Osteoblast (primary cell): ENCODE measurements at regions not wholly inside any gene's neighbourhood (a gene's known extent, or its start where the extent isn't known, plus 50 kb on each side); places are given as distances from the start of the nearest gene placed in this dataset.

Experiments
- DNase-seq: peaks from one replicate; pipeline ENCODE4 v3.0.0; 2011; ENCODE audit warnings: low spot score, mixed read lengths; ENCODE audit not compliant: insufficient read length; ENCODE audit errors: missing footprints
- H2AFZ ChIP-seq: 2 replicates; pipeline ENCODE4 v1.6.0; 2011; ENCODE audit warnings: mild to moderate bottlenecking, low read length
- H3K27ac ChIP-seq: 2 replicates; pipeline ENCODE4 v1.5.1; 2011; ENCODE audit warnings: mild to moderate bottlenecking, low read depth, low read length, moderate library complexity
- H3K27me3 ChIP-seq: 2 replicates; pipeline ENCODE4 v1.6.0; 2012; ENCODE audit warnings: mild to moderate bottlenecking, control low read depth, inconsistent platforms, low read length, moderate library complexity; ENCODE audit not compliant: insufficient read depth
- H3K36me3 ChIP-seq: 2 replicates; pipeline ENCODE4 v1.5.1; 2011; ENCODE audit warnings: mild to moderate bottlenecking, low read length, control low read depth, moderate library complexity; ENCODE audit not compliant: insufficient read depth
- H3K4me1 ChIP-seq: 2 replicates; pipeline ENCODE4 v1.5.1; 2011; ENCODE audit warnings: mild to moderate bottlenecking, low read length, control low read depth, moderate library complexity; ENCODE audit not compliant: insufficient read depth
- H3K4me2 ChIP-seq: 2 replicates; pipeline ENCODE4 v1.6.0; 2011; ENCODE audit warnings: mild to moderate bottlenecking, low read length; ENCODE audit not compliant: insufficient read depth
- H3K4me3 ChIP-seq: fragments of 200-600 bp; sonication (generic); 3 replicates; pipeline ENCODE4 v1.5.1; 2012; ENCODE audit warnings: mild to moderate bottlenecking, low read length, inconsistent platforms; ENCODE audit not compliant: insufficient read depth
- H3K79me2 ChIP-seq: 2 replicates; pipeline ENCODE4 v1.6.0; 2012; ENCODE audit warnings: mild to moderate bottlenecking, low read length, control low read depth, inconsistent platforms; ENCODE audit not compliant: insufficient read depth
- H3K9me3 ChIP-seq: 2 replicates; pipeline ENCODE4 v1.5.1; 2011; ENCODE audit warnings: low read depth, low read length, control low read depth
- H4K20me1 ChIP-seq: 2 replicates; pipeline ENCODE4 v1.6.0; 2012; ENCODE audit warnings: mild to moderate bottlenecking, low read length, control low read depth; ENCODE audit not compliant: insufficient read depth
- TF ChIP-seq, protein P1 (sequence below): IDR thresholded peaks from 2 replicates; pipeline ENCODE4 v1.5.1; 2011; ENCODE audit warnings: mild to moderate bottlenecking, low read depth, low read length, moderate library complexity; ENCODE audit errors: extremely low read depth

DNA sequence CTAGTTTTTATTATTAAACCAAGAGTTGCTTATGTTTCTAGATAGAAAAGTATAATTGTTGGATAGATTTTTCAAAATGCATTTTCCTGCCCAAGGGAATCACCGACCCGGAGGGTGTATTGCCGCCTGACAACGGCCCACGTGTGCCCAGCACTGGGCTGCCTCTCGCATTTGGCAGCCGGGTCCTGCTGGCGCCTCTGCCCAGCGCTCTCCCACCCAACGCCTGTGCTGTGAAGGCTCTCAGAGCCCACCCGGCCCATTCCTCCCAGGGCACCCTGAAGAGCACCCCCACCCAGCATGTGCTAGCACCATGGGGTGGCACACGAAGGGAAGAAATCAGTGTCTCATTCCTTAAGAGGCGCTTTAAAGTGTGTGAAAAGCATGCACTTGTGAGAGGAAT, 88.3 kb upstream of the AFDN start:
- no peaks in the 10 kb centered on the region for H3K4me1 ChIP-seq
- no peak for DNase-seq
- no peaks in the 10 kb centered on the region for H3K9me3 ChIP-seq
- TF ChIP-seq, protein P1, sequence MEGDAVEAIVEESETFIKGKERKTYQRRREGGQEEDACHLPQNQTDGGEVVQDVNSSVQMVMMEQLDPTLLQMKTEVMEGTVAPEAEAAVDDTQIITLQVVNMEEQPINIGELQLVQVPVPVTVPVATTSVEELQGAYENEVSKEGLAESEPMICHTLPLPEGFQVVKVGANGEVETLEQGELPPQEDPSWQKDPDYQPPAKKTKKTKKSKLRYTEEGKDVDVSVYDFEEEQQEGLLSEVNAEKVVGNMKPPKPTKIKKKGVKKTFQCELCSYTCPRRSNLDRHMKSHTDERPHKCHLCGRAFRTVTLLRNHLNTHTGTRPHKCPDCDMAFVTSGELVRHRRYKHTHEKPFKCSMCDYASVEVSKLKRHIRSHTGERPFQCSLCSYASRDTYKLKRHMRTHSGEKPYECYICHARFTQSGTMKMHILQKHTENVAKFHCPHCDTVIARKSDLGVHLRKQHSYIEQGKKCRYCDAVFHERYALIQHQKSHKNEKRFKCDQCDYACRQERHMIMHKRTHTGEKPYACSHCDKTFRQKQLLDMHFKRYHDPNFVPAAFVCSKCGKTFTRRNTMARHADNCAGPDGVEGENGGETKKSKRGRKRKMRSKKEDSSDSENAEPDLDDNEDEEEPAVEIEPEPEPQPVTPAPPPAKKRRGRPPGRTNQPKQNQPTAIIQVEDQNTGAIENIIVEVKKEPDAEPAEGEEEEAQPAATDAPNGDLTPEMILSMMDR = no peak
- H2AFZ ChIP-seq = no peak overlapping the region
- H3K27ac ChIP-seq = no peak overlapping the region
- no peak overlapping the region for H3K4me2 ChIP-seq
- H4K20me1 ChIP-seq = no peaks in the 10 kb centered on the region
- no peaks in the 10 kb centered on the region for H3K27me3 ChIP-seq
- no peaks in the 10 kb centered on the region for H3K79me2 ChIP-seq
- no peaks in the 10 kb centered on the region for H3K36me3 ChIP-seq
- H3K4me3 ChIP-seq = no peak overlapping the region

DNA sequence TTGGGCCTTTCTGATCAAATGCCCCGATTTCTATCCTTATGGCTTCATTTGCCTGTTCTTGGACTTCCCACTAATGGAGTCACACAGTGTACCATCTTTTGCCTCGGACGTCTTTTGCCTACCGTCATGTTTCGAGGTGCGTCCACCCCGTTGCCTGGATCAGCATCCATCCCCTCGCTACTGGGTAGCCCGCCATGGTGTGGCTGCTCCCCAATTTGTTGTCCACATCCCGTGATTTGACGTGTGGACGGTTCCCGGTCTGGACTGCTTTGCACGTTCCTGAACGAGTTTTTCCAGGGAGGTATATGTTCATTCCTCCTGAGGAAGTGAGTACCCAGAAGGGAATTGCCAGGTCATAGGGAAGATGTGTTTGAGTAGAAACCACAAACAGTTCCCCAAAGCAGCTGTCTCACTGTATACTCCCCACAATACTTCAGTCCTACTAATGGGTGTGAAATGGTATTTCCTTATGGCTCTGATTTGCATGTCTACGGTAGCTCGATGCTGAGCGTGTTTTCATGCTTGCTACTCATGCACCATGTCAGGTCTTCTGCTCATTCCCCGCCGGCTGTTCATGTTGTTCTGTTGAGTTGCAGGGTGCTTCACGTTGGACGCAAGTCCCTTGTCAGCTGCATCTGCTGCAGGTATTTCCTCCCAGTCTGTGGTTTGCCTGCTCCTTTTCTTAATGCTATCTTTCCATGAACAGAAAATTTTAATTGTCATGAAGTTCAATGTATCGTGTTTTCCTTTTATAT, 86.8 kb upstream of the AFDN start:
- Histone ChIP-seq H3K36me3 (no peaks in the 10 kb centered on the region), H3K4me1 (no peaks in the 10 kb centered on the region), H3K4me2 (no peak overlapping the region), H2AFZ (no peak overlapping the region), H3K27ac (no peak overlapping the region), H3K27me3 (no peaks in the 10 kb centered on the region), H3K9me3 (no peaks in the 10 kb centered on the region), H3K79me2 (no peaks in the 10 kb centered on the region), H3K4me3 (no peak overlapping the region), H4K20me1 (no peaks in the 10 kb centered on the region)
- no peak for DNase-seq
- TF ChIP-seq, protein P1 = no peak

DNA sequence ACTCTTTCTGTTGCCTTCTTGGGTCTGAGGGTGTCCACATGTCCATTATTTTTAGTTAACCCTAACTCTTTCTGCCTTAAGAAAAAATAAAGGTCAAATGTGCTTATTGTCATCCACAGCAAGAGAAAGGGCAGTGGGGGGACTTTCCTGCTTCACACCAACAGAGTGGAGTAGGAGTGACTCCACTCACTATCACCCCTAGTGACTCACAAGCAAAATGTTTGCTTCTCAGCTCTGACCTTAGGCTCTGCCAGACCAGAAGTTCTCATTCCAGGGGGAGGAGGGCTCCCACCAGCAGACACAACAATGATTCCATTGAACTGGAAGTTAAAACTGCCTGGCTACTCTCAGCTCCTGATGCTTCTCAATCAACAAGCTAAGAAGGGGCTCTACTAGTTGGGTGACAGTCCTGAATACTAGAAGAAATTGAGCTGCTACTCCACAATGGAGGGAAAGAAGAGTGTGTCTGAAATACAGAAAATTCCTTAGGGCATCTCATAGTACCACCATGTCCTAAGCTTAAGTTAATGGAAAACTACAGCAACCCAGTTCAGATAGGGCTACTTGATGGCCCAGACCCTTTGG, 83.9 kb upstream of the AFDN start:
- peak; percentile 30 for DNase-seq
- no peaks in the 10 kb centered on the region for H3K79me2 ChIP-seq
- TF ChIP-seq, protein P1 = no peak
- H2AFZ ChIP-seq = no peak overlapping the region
- H3K4me1 ChIP-seq = no peaks in the 10 kb centered on the region
- no peaks in the 10 kb centered on the region for H3K36me3 ChIP-seq
- no peaks in the 10 kb centered on the region for H4K20me1 ChIP-seq
- no peaks in the 10 kb centered on the region for H3K27me3 ChIP-seq
- H3K4me3 ChIP-seq = no peak overlapping the region
- no peaks in the 10 kb centered on the region for H3K9me3 ChIP-seq
- H3K27ac ChIP-seq = no peak overlapping the region
- H3K4me2 ChIP-seq = no peak overlapping the region
